ENCODE measurements at regions not wholly inside any gene's neighbourhood (a gene's known extent, or its start where the extent isn't known, plus 50 kb on each side); places are given as distances from the start of the nearest gene placed in this dataset.

DNA sequence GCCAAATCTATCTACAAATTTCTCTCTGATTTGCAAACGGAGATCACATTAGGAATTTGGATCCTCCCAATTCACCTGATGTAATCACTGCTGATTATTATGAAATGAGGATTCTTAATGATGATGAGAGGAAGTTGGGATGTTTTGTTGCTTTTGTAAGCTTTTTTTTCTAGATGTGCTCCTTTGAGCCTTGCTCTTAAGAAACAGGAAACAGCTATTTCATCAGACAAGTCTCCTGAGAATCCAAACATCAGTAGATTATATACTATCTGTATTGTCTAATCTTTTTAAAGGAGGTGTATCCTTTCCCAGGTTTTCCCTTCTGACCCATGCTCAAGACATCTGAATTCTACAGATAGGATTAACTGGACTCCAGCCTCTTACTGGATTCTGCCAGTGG lies 73.3 kb downstream of the KIF2B start:
- Histone ChIP-seq H3K79me2 (ENCODE audit: control insufficient read depth, insufficient read depth, low read length) (no peaks in the 10 kb centered on the region), H3K4me1 (ENCODE audit: control insufficient read depth, insufficient read depth, low read length) (no peaks in the 10 kb centered on the region), H3K4me2 (ENCODE audit: control insufficient read depth, insufficient read depth) (no peak overlapping the region), H3K9me3 (replicated peaks; ENCODE audit: control insufficient read depth, insufficient read depth, low read length) (no peaks in the 10 kb centered on the region), H4K20me1 (ENCODE audit: control insufficient read depth, insufficient read depth) (no peaks in the 10 kb centered on the region), H3K36me3 (ENCODE audit: control insufficient read depth in 2 of 2, insufficient read depth in 2 of 2, low read length in 1 of 2) (no peaks in the 10 kb centered on the region), H3K9ac (ENCODE audit: control insufficient read depth, insufficient read depth, low read length) (no peak overlapping the region), H2AFZ (ENCODE audit: control insufficient read depth, low read depth, low read length) (no peak overlapping the region), H3K4me3 (no peak overlapping the region), H3K27me3 (replicated peaks in 1 of 2; ENCODE audit: control insufficient read depth in 2 of 2, insufficient read depth in 2 of 2, low read length in 1 of 2) (no peaks in the 10 kb centered on the region), H3K27ac (ENCODE audit: control insufficient read depth, insufficient read depth) (no peak overlapping the region)
- ATAC-seq (no peak), FAIRE-seq (no peak), DNase-seq (ENCODE audit: low read depth, low spot score) (no peak)
- ChIA-PET SMC1A (ENCODE audit: uncharacterized antibody, unreplicated experiment) (no interaction called here), CTCF (no interaction called here), RAD21 (ENCODE audit: unreplicated experiment) (no interaction called here), POLR2A (no interaction called here)
- no TSS peak for BruUV-seq (replicated peaks)
- intact Hi-C loops (cut with micrococcal nuclease; ENCODE audit: unreplicated experiment) = loop anchor here (10.0 kb wide), 1 partner anchor 61 kb away; no protein-coding TSS in a partner anchor
- in situ Hi-C loops (cut with MboI) = no loop called here
- TF ChIP-seq, protein P1, sequence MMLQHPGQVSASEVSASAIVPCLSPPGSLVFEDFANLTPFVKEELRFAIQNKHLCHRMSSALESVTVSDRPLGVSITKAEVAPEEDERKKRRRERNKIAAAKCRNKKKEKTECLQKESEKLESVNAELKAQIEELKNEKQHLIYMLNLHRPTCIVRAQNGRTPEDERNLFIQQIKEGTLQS (IDR thresholded peaks at IDR 0.05; ENCODE audit: borderline replicate concordance, extremely low read depth, low read depth, low read length) = no peak
- WGBS (ENCODE audit: insufficient coverage, insufficient replicate concordance, low lambda C conversion rate, missing lambda C conversion rate) = 0% methylated on average over 1 of the region's 1 CpG

DNA sequence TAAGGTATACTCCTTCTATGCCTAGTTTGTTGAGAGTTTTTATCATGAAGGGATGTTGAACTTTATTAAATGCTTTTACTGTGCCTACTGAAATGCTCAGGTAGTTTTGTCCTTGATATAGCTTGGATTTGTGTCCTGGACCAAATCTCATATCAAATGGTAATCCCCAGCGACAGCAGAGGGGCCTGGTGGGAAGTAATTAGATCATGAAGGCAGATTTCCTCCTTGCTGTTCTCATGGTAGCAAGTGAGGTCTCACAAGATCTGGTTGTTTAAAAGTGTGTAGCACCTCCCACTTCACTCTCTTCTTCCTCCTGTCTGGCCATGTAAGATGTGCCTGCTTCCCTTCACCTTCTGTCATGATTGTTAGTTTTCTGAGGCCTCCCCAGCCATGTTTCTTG lies 78.2 kb downstream of the KIF2B start:
- Histone ChIP-seq H3K4me3 (no peak overlapping the region), H4K20me1 (ENCODE audit: control insufficient read depth, insufficient read depth) (no peaks in the 10 kb centered on the region), H3K27me3 (replicated peaks in 1 of 2; ENCODE audit: control insufficient read depth in 2 of 2, insufficient read depth in 2 of 2, low read length in 1 of 2) (no peaks in the 10 kb centered on the region), H3K36me3 (ENCODE audit: control insufficient read depth in 2 of 2, insufficient read depth in 2 of 2, low read length in 1 of 2) (no peaks in the 10 kb centered on the region), H2AFZ (ENCODE audit: control insufficient read depth, low read depth, low read length) (no peak overlapping the region), H3K27ac (ENCODE audit: control insufficient read depth, insufficient read depth) (no peak overlapping the region), H3K4me2 (ENCODE audit: control insufficient read depth, insufficient read depth) (no peak overlapping the region), H3K9ac (ENCODE audit: control insufficient read depth, insufficient read depth, low read length) (no peak overlapping the region), H3K9me3 (replicated peaks; ENCODE audit: control insufficient read depth, insufficient read depth, low read length) (no peaks in the 10 kb centered on the region), H3K4me1 (ENCODE audit: control insufficient read depth, insufficient read depth, low read length) (no peaks in the 10 kb centered on the region), H3K79me2 (ENCODE audit: control insufficient read depth, insufficient read depth, low read length) (no peaks in the 10 kb centered on the region)
- ChIA-PET CTCF (no interaction called here), RAD21 (ENCODE audit: unreplicated experiment) (no interaction called here), POLR2A (no interaction called here), SMC1A (ENCODE audit: uncharacterized antibody, unreplicated experiment) (no interaction called here)
- FAIRE-seq = no peak
- intact Hi-C loops (cut with micrococcal nuclease; ENCODE audit: unreplicated experiment) (no loop called here), in situ Hi-C loops (cut with MboI) (no loop called here)
- TF ChIP-seq YBX1 (IDR thresholded peaks at IDR 0.05) (no peak), CBX3 (IDR thresholded peaks at IDR 0.05; ENCODE audit: borderline replicate concordance, low read depth) (no peak), POLR2AphosphoS5 (IDR thresholded peaks at IDR 0.05; ENCODE audit: low read length) (no peak)
- no TSS peak for BruUV-seq (replicated peaks)
- WGBS (ENCODE audit: insufficient coverage, insufficient replicate concordance, low lambda C conversion rate, missing lambda C conversion rate) = 57% methylated on average over 1 of the region's 1 CpG
- ATAC-seq = no peak
- no peak for DNase-seq (ENCODE audit: low read depth, low spot score)

Measured in GM12878 (cell line).